ENCODE measurements at regions not wholly inside any gene's neighbourhood (a gene's known extent, or its start where the extent isn't known, plus 50 kb on each side); places are given as distances from the start of the nearest gene placed in this dataset.

- no peaks in the 10 kb centered on the region for H3K27me3 ChIP-seq (ENCODE audit: control insufficient read depth in 1 of 2, insufficient read depth in 2 of 2, low read length in 2 of 2)
- no peaks in the 10 kb centered on the region for H3K4me1 ChIP-seq (ENCODE audit: control insufficient read depth, insufficient read depth, low read length)
- H3K9ac ChIP-seq (ENCODE audit: low read length in 2 of 2): no peak overlapping the region
- H3K27ac ChIP-seq (ENCODE audit: low read length): no peak overlapping the region
- H3K36me3 ChIP-seq (ENCODE audit: control insufficient read depth in 2 of 2, insufficient read depth in 2 of 2, low read length in 2 of 2): no peaks in the 10 kb centered on the region
- no peaks in the 10 kb centered on the region for H3K9me3 ChIP-seq (ENCODE audit: control insufficient read depth in 2 of 2, low read length in 2 of 2)
- H3K4me3 ChIP-seq (ENCODE audit: low read length in 2 of 2): no peak overlapping the region
These were observed 130.9 kb downstream of the GAS1 start for GRCh38 chr9:86816366-86816765.

GRCh38 chr9:86812616-86813015 is 134.7 kb downstream of the GAS1 start:
- Histone ChIP-seq H3K27ac (ENCODE audit: low read length) (no peak overlapping the region), H3K36me3 (ENCODE audit: control insufficient read depth in 2 of 2, insufficient read depth in 2 of 2, low read length in 2 of 2) (no peaks in the 10 kb centered on the region), H3K9me3 (ENCODE audit: control insufficient read depth in 2 of 2, low read length in 2 of 2) (no peaks in the 10 kb centered on the region), H3K27me3 (ENCODE audit: control insufficient read depth in 1 of 2, insufficient read depth in 2 of 2, low read length in 2 of 2) (no peaks in the 10 kb centered on the region), H3K4me1 (ENCODE audit: control insufficient read depth, insufficient read depth, low read length) (peaks cover 2% of the 10 kb centered on the region), H3K4me3 (ENCODE audit: low read length in 2 of 2) (no peak overlapping the region), H3K9ac (ENCODE audit: low read length in 2 of 2) (no peak overlapping the region)

GRCh38 chr9:86809759-86810367 is 137.4 kb downstream of the GAS1 start:
- no peaks in the 10 kb centered on the region for H3K36me3 ChIP-seq (ENCODE audit: control insufficient read depth in 2 of 2, insufficient read depth in 2 of 2, low read length in 2 of 2)
- H3K4me1 ChIP-seq (ENCODE audit: control insufficient read depth, insufficient read depth, low read length): peaks cover 9% of the 10 kb centered on the region
- no peak overlapping the region for H3K9ac ChIP-seq (ENCODE audit: low read length in 2 of 2)
- H3K27ac ChIP-seq (ENCODE audit: low read length): no peak overlapping the region
- H3K4me3 ChIP-seq (ENCODE audit: low read length in 2 of 2): no peak overlapping the region
- H3K27me3 ChIP-seq (ENCODE audit: control insufficient read depth in 1 of 2, insufficient read depth in 2 of 2, low read length in 2 of 2): no peaks in the 10 kb centered on the region
- H3K9me3 ChIP-seq (ENCODE audit: control insufficient read depth in 2 of 2, low read length in 2 of 2): no peaks in the 10 kb centered on the region

- Histone ChIP-seq H3K9me3 (ENCODE audit: control insufficient read depth in 2 of 2, low read length in 2 of 2) (no peaks in the 10 kb centered on the region), H3K9ac (ENCODE audit: low read length in 2 of 2) (no peak overlapping the region), H3K36me3 (ENCODE audit: control insufficient read depth in 2 of 2, insufficient read depth in 2 of 2, low read length in 2 of 2) (no peaks in the 10 kb centered on the region), H3K4me1 (ENCODE audit: control insufficient read depth, insufficient read depth, low read length) (peaks cover 9% of the 10 kb centered on the region), H3K4me3 (ENCODE audit: low read length in 2 of 2) (no peak overlapping the region), H3K27me3 (ENCODE audit: control insufficient read depth in 1 of 2, insufficient read depth in 2 of 2, low read length in 2 of 2) (no peaks in the 10 kb centered on the region), H3K27ac (ENCODE audit: low read length) (no peak overlapping the region)
These were observed 138.2 kb downstream of the GAS1 start for GRCh38 chr9:86809151-86809550.

- no peaks in the 10 kb centered on the region for H3K9me3 ChIP-seq (ENCODE audit: control insufficient read depth in 2 of 2, low read length in 2 of 2)
- H3K9ac ChIP-seq (ENCODE audit: low read length in 2 of 2): peak overlapping the region; percentile 22 to 40
- H3K4me3 ChIP-seq (ENCODE audit: low read length in 2 of 2): peak overlapping the region; percentile 36 to 55
- no peaks in the 10 kb centered on the region for H3K36me3 ChIP-seq (ENCODE audit: control insufficient read depth in 2 of 2, insufficient read depth in 2 of 2, low read length in 2 of 2)
- H3K27ac ChIP-seq (ENCODE audit: low read length): peak overlapping the region; percentile 37
- no peaks in the 10 kb centered on the region for H3K27me3 ChIP-seq (ENCODE audit: control insufficient read depth in 1 of 2, insufficient read depth in 2 of 2, low read length in 2 of 2)
- peaks cover 9% of the 10 kb centered on the region for H3K4me1 ChIP-seq (ENCODE audit: control insufficient read depth, insufficient read depth, low read length)
These were observed 139.8 kb downstream of the GAS1 start for GRCh38 chr9:86807367-86807976.

GRCh38 chr9:86804011-86804410 is 143.3 kb downstream of the GAS1 start:
- Histone ChIP-seq H3K27me3 (ENCODE audit: control insufficient read depth in 1 of 2, insufficient read depth in 2 of 2, low read length in 2 of 2) (no peaks in the 10 kb centered on the region), H3K4me3 (ENCODE audit: low read length in 2 of 2) (no peak overlapping the region), H3K4me1 (ENCODE audit: control insufficient read depth, insufficient read depth, low read length) (peaks cover 9% of the 10 kb centered on the region), H3K27ac (ENCODE audit: low read length) (no peak overlapping the region), H3K9ac (ENCODE audit: low read length in 2 of 2) (no peak overlapping the region), H3K36me3 (ENCODE audit: control insufficient read depth in 2 of 2, insufficient read depth in 2 of 2, low read length in 2 of 2) (no peaks in the 10 kb centered on the region), H3K9me3 (ENCODE audit: control insufficient read depth in 2 of 2, low read length in 2 of 2) (no peaks in the 10 kb centered on the region)

GRCh38 chr9:86802900-86803673 is 144.2 kb downstream of the GAS1 start:
- no peak overlapping the region for H3K4me3 ChIP-seq (ENCODE audit: low read length in 2 of 2)

GRCh38 chr9:86801246-86801645 is 146.1 kb downstream of the GAS1 start:
- Histone ChIP-seq H3K36me3 (ENCODE audit: control insufficient read depth in 2 of 2, insufficient read depth in 2 of 2, low read length in 2 of 2) (no peaks in the 10 kb centered on the region), H3K4me1 (ENCODE audit: control insufficient read depth, insufficient read depth, low read length) (peaks cover 1% of the 10 kb centered on the region), H3K27ac (ENCODE audit: low read length) (no peak overlapping the region), H3K9ac (ENCODE audit: low read length in 2 of 2) (no peak overlapping the region), H3K9me3 (ENCODE audit: control insufficient read depth in 2 of 2, low read length in 2 of 2) (no peaks in the 10 kb centered on the region), H3K27me3 (ENCODE audit: control insufficient read depth in 1 of 2, insufficient read depth in 2 of 2, low read length in 2 of 2) (no peaks in the 10 kb centered on the region), H3K4me3 (ENCODE audit: low read length in 2 of 2) (no peak overlapping the region)

More at GRCh38 chr9:86802900-86803673, 144.2 kb downstream of the GAS1 start:
- no peak overlapping the region for H3K27ac ChIP-seq (ENCODE audit: low read length)
- no peaks in the 10 kb centered on the region for H3K36me3 ChIP-seq (ENCODE audit: control insufficient read depth in 2 of 2, insufficient read depth in 2 of 2, low read length in 2 of 2)
- H3K9me3 ChIP-seq (ENCODE audit: control insufficient read depth in 2 of 2, low read length in 2 of 2): no peaks in the 10 kb centered on the region
- H3K4me1 ChIP-seq (ENCODE audit: control insufficient read depth, insufficient read depth, low read length): peaks cover 9% of the 10 kb centered on the region
- H3K27me3 ChIP-seq (ENCODE audit: control insufficient read depth in 1 of 2, insufficient read depth in 2 of 2, low read length in 2 of 2): no peaks in the 10 kb centered on the region
- no peak overlapping the region for H3K9ac ChIP-seq (ENCODE audit: low read length in 2 of 2)

GRCh38 chr9:86800681-86801080 is 146.6 kb downstream of the GAS1 start:
- Histone ChIP-seq H3K9ac (ENCODE audit: low read length in 2 of 2) (no peak overlapping the region), H3K36me3 (ENCODE audit: control insufficient read depth in 2 of 2, insufficient read depth in 2 of 2, low read length in 2 of 2) (no peaks in the 10 kb centered on the region), H3K27ac (ENCODE audit: low read length) (no peak overlapping the region), H3K9me3 (ENCODE audit: control insufficient read depth in 2 of 2, low read length in 2 of 2) (no peaks in the 10 kb centered on the region), H3K4me1 (ENCODE audit: control insufficient read depth, insufficient read depth, low read length) (peaks cover 5% of the 10 kb centered on the region), H3K4me3 (ENCODE audit: low read length in 2 of 2) (no peak overlapping the region), H3K27me3 (ENCODE audit: control insufficient read depth in 1 of 2, insufficient read depth in 2 of 2, low read length in 2 of 2) (no peaks in the 10 kb centered on the region)

GRCh38 chr9:86798966-86799365 is 148.3 kb downstream of the GAS1 start:
- no peaks in the 10 kb centered on the region for H3K36me3 ChIP-seq (ENCODE audit: control insufficient read depth in 2 of 2, insufficient read depth in 2 of 2, low read length in 2 of 2)
- no peaks in the 10 kb centered on the region for H3K27me3 ChIP-seq (ENCODE audit: control insufficient read depth in 1 of 2, insufficient read depth in 2 of 2, low read length in 2 of 2)
- H3K9me3 ChIP-seq (ENCODE audit: control insufficient read depth in 2 of 2, low read length in 2 of 2): no peaks in the 10 kb centered on the region
- H3K27ac ChIP-seq (ENCODE audit: low read length): no peak overlapping the region
- peaks cover 18% of the 10 kb centered on the region for H3K4me1 ChIP-seq (ENCODE audit: control insufficient read depth, insufficient read depth, low read length)
- no peak overlapping the region for H3K9ac ChIP-seq (ENCODE audit: low read length in 2 of 2)
- no peak overlapping the region for H3K4me3 ChIP-seq (ENCODE audit: low read length in 2 of 2)

- H3K27me3 ChIP-seq (ENCODE audit: control insufficient read depth in 1 of 2, insufficient read depth in 2 of 2, low read length in 2 of 2): no peaks in the 10 kb centered on the region
- no peak overlapping the region for H3K4me3 ChIP-seq (ENCODE audit: low read length in 2 of 2)
- H3K9ac ChIP-seq (ENCODE audit: low read length in 2 of 2): no peak overlapping the region
- no peak overlapping the region for H3K27ac ChIP-seq (ENCODE audit: low read length)
- no peaks in the 10 kb centered on the region for H3K36me3 ChIP-seq (ENCODE audit: control insufficient read depth in 2 of 2, insufficient read depth in 2 of 2, low read length in 2 of 2)
- H3K9me3 ChIP-seq (ENCODE audit: control insufficient read depth in 2 of 2, low read length in 2 of 2): no peaks in the 10 kb centered on the region
- H3K4me1 ChIP-seq (ENCODE audit: control insufficient read depth, insufficient read depth, low read length): peaks cover 18% of the 10 kb centered on the region
These were observed 150.6 kb downstream of the GAS1 start for GRCh38 chr9:86796666-86797065.
